ENCODE measurements at regions not wholly inside any gene's neighbourhood (a gene's known extent, or its start where the extent isn't known, plus 50 kb on each side); places are given as distances from the start of the nearest gene placed in this dataset.

DNA sequence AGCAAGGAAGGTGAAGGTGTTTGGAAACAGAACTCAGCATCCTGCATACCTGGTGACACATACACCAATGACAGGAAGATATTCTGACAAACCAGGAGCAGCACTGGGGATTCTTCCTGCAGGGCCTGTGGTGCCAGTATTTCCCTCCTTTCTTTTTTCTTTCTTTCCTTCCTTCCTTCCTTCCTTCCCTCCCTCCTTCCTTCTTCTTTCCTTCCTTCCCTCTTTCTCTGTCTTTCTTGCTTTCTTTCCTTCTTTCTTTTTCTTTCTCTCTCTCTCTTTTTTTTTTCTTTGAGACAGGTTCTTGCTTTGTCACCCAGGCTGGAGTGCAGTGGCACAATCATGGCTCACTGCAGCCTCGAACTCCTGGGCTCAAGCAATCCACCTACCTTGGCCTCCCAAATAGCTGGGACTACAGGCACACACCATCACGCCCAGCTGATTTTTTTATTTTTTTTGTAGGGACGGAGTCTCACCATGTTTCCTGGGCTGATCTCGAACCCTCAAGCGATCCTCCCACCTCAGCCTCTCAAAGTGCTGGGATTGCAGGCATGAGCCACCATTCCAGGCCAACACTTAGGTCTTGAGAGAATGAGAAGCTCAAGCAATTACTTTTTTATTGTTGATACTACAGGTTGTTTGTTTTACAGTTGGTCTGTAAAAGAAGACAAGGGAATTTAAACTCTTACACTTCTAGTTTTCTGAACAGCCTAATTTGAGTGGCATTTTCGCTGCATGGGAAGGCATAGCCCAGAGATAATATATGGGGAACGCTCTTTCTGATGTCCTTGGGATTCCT lies 54.7 kb upstream of the GATA6 start:
- no peak overlapping the region for H3K9ac ChIP-seq (ENCODE audit: low read length)
- TF ChIP-seq SMC3 (conservative IDR thresholded peaks at IDR 0.05; ENCODE audit: poor library complexity) = no peak
- TF ChIP-seq, protein P1, sequence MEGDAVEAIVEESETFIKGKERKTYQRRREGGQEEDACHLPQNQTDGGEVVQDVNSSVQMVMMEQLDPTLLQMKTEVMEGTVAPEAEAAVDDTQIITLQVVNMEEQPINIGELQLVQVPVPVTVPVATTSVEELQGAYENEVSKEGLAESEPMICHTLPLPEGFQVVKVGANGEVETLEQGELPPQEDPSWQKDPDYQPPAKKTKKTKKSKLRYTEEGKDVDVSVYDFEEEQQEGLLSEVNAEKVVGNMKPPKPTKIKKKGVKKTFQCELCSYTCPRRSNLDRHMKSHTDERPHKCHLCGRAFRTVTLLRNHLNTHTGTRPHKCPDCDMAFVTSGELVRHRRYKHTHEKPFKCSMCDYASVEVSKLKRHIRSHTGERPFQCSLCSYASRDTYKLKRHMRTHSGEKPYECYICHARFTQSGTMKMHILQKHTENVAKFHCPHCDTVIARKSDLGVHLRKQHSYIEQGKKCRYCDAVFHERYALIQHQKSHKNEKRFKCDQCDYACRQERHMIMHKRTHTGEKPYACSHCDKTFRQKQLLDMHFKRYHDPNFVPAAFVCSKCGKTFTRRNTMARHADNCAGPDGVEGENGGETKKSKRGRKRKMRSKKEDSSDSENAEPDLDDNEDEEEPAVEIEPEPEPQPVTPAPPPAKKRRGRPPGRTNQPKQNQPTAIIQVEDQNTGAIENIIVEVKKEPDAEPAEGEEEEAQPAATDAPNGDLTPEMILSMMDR (IDR thresholded peaks at IDR 0.05; ENCODE audit: poor library complexity, severe bottlenecking) = no peak
- TF ChIP-seq POLR2AphosphoS5 (IDR thresholded peaks at IDR 0.05) = no peak
- no peak for TF ChIP-seq EZH2 (IDR thresholded peaks at IDR 0.05; ENCODE audit: borderline replicate concordance, insufficient read depth, low read length, poor library complexity, severe bottlenecking)
- TF ChIP-seq RAD21 (conservative IDR thresholded peaks at IDR 0.05) = no peak
- no peak for TF ChIP-seq EP300 (conservative IDR thresholded peaks at IDR 0.05; ENCODE audit: poor library complexity, severe bottlenecking)
- TF ChIP-seq MXI1 (conservative IDR thresholded peaks at IDR 0.05; ENCODE audit: poor library complexity, severe bottlenecking) = no peak
- no peak for TF ChIP-seq TAF1 (IDR thresholded peaks at IDR 0.05; ENCODE audit: low read depth)
- TF ChIP-seq, protein P2, sequence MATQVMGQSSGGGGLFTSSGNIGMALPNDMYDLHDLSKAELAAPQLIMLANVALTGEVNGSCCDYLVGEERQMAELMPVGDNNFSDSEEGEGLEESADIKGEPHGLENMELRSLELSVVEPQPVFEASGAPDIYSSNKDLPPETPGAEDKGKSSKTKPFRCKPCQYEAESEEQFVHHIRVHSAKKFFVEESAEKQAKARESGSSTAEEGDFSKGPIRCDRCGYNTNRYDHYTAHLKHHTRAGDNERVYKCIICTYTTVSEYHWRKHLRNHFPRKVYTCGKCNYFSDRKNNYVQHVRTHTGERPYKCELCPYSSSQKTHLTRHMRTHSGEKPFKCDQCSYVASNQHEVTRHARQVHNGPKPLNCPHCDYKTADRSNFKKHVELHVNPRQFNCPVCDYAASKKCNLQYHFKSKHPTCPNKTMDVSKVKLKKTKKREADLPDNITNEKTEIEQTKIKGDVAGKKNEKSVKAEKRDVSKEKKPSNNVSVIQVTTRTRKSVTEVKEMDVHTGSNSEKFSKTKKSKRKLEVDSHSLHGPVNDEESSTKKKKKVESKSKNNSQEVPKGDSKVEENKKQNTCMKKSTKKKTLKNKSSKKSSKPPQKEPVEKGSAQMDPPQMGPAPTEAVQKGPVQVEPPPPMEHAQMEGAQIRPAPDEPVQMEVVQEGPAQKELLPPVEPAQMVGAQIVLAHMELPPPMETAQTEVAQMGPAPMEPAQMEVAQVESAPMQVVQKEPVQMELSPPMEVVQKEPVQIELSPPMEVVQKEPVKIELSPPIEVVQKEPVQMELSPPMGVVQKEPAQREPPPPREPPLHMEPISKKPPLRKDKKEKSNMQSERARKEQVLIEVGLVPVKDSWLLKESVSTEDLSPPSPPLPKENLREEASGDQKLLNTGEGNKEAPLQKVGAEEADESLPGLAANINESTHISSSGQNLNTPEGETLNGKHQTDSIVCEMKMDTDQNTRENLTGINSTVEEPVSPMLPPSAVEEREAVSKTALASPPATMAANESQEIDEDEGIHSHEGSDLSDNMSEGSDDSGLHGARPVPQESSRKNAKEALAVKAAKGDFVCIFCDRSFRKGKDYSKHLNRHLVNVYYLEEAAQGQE (IDR thresholded peaks at IDR 0.05; ENCODE audit: borderline replicate concordance) = no peak
- H3K9me2 ChIP-seq (ENCODE audit: insufficient read depth, low read length) = no peaks in the 10 kb centered on the region
- no peaks in the 10 kb centered on the region for H4K20me1 ChIP-seq (ENCODE audit: insufficient read depth)
- H3K9me3 ChIP-seq (ENCODE audit: low read length) = no peaks in the 10 kb centered on the region
- no peaks in the 10 kb centered on the region for H3K79me2 ChIP-seq (replicated peaks; ENCODE audit: insufficient read depth, low read length)
- no peaks in the 10 kb centered on the region for H3F3A ChIP-seq (ENCODE audit: insufficient read depth, low read length, poor library complexity, severe bottlenecking)
- H3K27ac ChIP-seq (ENCODE audit: low read length) = no peak overlapping the region
- no peaks in the 10 kb centered on the region for H3K27me3 ChIP-seq (ENCODE audit: insufficient read depth, low read depth, low read length)
- H2AFZ ChIP-seq (ENCODE audit: low read depth, low read length) = no peak overlapping the region
- no peak overlapping the region for H3K4me2 ChIP-seq (ENCODE audit: low read length)
- no peaks in the 10 kb centered on the region for H3K36me3 ChIP-seq (ENCODE audit: insufficient read depth, low read length)
- H3K4me3 ChIP-seq (ENCODE audit: low read length) = no peak overlapping the region

DNA sequence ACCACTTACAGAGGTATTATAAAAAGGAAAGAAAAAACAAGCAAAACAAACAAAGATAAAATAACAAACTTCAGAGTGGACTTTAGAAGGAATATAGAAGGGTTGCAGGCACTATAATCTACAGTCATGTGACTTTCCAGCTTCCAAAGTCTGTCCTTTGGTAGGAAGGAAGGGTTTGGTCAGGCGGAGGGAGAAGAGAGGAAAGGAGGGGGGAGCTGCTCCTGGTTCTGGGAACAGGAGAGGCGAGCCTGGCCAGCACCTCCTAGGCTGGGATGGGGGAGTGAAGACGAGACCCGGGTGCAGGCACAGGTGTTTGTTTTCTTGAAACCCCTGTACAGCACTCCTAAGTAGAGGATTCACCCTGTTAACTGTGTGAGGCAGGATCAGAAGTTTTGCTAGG lies 53.8 kb upstream of the GATA6 start:
- H3K79me2 ChIP-seq (replicated peaks; ENCODE audit: insufficient read depth, low read length) = no peaks in the 10 kb centered on the region
- H3K9ac ChIP-seq (ENCODE audit: low read length) = no peak overlapping the region
- H3K4me3 ChIP-seq (ENCODE audit: low read length) = no peak overlapping the region
- H4K20me1 ChIP-seq (ENCODE audit: insufficient read depth) = no peaks in the 10 kb centered on the region
- no peaks in the 10 kb centered on the region for H3K9me2 ChIP-seq (ENCODE audit: insufficient read depth, low read length)
- no peaks in the 10 kb centered on the region for H3K36me3 ChIP-seq (ENCODE audit: insufficient read depth, low read length)
- H3F3A ChIP-seq (ENCODE audit: insufficient read depth, low read length, poor library complexity, severe bottlenecking) = no peaks in the 10 kb centered on the region
- H2AFZ ChIP-seq (ENCODE audit: low read depth, low read length) = no peak overlapping the region
- no peaks in the 10 kb centered on the region for H3K9me3 ChIP-seq (ENCODE audit: low read length)
- H3K27ac ChIP-seq (ENCODE audit: low read length) = no peak overlapping the region
- no peak overlapping the region for H3K4me2 ChIP-seq (ENCODE audit: low read length)
- H3K27me3 ChIP-seq (ENCODE audit: insufficient read depth, low read depth, low read length) = no peaks in the 10 kb centered on the region
- no peak for TF ChIP-seq POLR2AphosphoS5 (IDR thresholded peaks at IDR 0.05)
- TF ChIP-seq, protein P2 (IDR thresholded peaks at IDR 0.05; ENCODE audit: borderline replicate concordance) = no peak
- TF ChIP-seq, protein P1 (IDR thresholded peaks at IDR 0.05; ENCODE audit: poor library complexity, severe bottlenecking) = no peak
- TF ChIP-seq RAD21 (conservative IDR thresholded peaks at IDR 0.05) = no peak
- no peak for TF ChIP-seq TAF1 (IDR thresholded peaks at IDR 0.05; ENCODE audit: low read depth)
- no peak for TF ChIP-seq MXI1 (conservative IDR thresholded peaks at IDR 0.05; ENCODE audit: poor library complexity, severe bottlenecking)
- TF ChIP-seq EP300 (conservative IDR thresholded peaks at IDR 0.05; ENCODE audit: poor library complexity, severe bottlenecking) = no peak
- no peak for TF ChIP-seq EZH2 (IDR thresholded peaks at IDR 0.05; ENCODE audit: borderline replicate concordance, insufficient read depth, low read length, poor library complexity, severe bottlenecking)
- TF ChIP-seq SMC3 (conservative IDR thresholded peaks at IDR 0.05; ENCODE audit: poor library complexity) = no peak
